HepG2 (cell line): ENCODE measurements at regions not wholly inside any gene's neighbourhood (a gene's known extent, or its start where the extent isn't known, plus 50 kb on each side); places are given as distances from the start of the nearest gene placed in this dataset.

Source experiments
- AFF4 ChIP-seq: sonication (generic); formaldehyde crosslinking; IDR thresholded peaks from 2 replicates; pipeline ENCODE4 v1.4.0; 2020; ENCODE audit warnings: missing genetic modification reagents
- CBX5 ChIP-seq: sonication (generic); formaldehyde crosslinking; IDR thresholded peaks from 2 replicates; pipeline ENCODE4 v1.4.0; 2020; ENCODE audit warnings: missing genetic modification reagents, borderline replicate concordance
- CHD2 ChIP-seq: IDR thresholded peaks from 2 replicates; pipeline ENCODE4 v1.6.1; 2011; ENCODE audit warnings: low read depth, low read length, improper control_type of control experiment
- CREB1 ChIP-seq, 2 experiments: fragments of 450-650 bp in 1 of 2; IDR thresholded peaks; 2 replicates each; pipeline ENCODE4 v1.6.1; 2016 to 2017; ENCODE audit warnings: control low read depth in 1 of 2, mild to moderate bottlenecking in 1 of 2, missing compliant biosample characterization in 1 of 2, missing genetic modification characterization in 1 of 2
- CTCF ChIP-seq: sonication (generic); formaldehyde crosslinking; IDR thresholded peaks from 2 replicates; pipeline ENCODE4 v1.5.0; 2020; ENCODE audit warnings: mild to moderate bottlenecking, missing genetic modification reagents, moderate library complexity
- IRX3 ChIP-seq: sonication (generic); formaldehyde crosslinking; IDR thresholded peaks from 2 replicates; pipeline ENCODE4 v1.8.1; 2023; ENCODE audit warnings: mild to moderate bottlenecking, low read depth, missing genetic modification reagents, borderline replicate concordance
- POLR2A ChIP-seq, 2 experiments: IDR thresholded peaks; 2 replicates each; pipeline ENCODE4 v1.6.1; 2011; ENCODE audit warnings: low read depth in 2 of 2, low read length in 2 of 2, mild to moderate bottlenecking in 1 of 2, moderate library complexity in 1 of 2; ENCODE audit not compliant: insufficient read depth in 1 of 2
- PREB ChIP-seq: sonication (generic); formaldehyde crosslinking; IDR thresholded peaks from 2 replicates; pipeline ENCODE4 v1.4.0; 2020; ENCODE audit warnings: missing genetic modification reagents
- RERE ChIP-seq: IDR thresholded peaks from 2 replicates; pipeline ENCODE4 v1.6.1; 2016; ENCODE audit warnings: low read depth, missing genetic modification reagents, missing compliant biosample characterization
- RXRA ChIP-seq: sonication (generic); formaldehyde crosslinking; IDR thresholded peaks from 2 replicates; pipeline ENCODE4 v1.5.1; 2020; ENCODE audit warnings: missing genetic modification reagents
- STAG1 ChIP-seq: sonication (generic); formaldehyde crosslinking; IDR thresholded peaks from 2 replicates; pipeline ENCODE4 v1.4.0; 2020; ENCODE audit warnings: missing genetic modification reagents
- TCF7L2 ChIP-seq: IDR thresholded peaks from 2 replicates; pipeline ENCODE4 v1.6.1; 2011; ENCODE audit warnings: mild to moderate bottlenecking, low read depth, low read length, moderate library complexity
- ZNF609 ChIP-seq: sonication (generic); formaldehyde crosslinking; IDR thresholded peaks from 2 replicates; pipeline ENCODE4 v1.4.0; 2020; ENCODE audit warnings: mild to moderate bottlenecking, missing genetic modification reagents, borderline replicate concordance

- no peak for TF ChIP-seq RXRA (CRISPR knock-in tag)
- no peak for TF ChIP-seq TCF7L2
- no peak for TF ChIP-seq RERE (CRISPR knock-in tag)
- TF ChIP-seq STAG1 (CRISPR knock-in tag): no peak
- TF ChIP-seq CHD2: no peak
- no peak for TF ChIP-seq CTCF (CRISPR knock-in tag)
- TF ChIP-seq POLR2A (IDR thresholded peaks at IDR 0.05; ENCODE audit: insufficient read depth in 1 of 2, low read depth in 2 of 2, low read length in 2 of 2): no peak
- no peak for TF ChIP-seq PREB (CRISPR knock-in tag)
- TF ChIP-seq ZNF609 (CRISPR knock-in tag): no peak
- no peak for TF ChIP-seq AFF4 (CRISPR knock-in tag)
- no peak for TF ChIP-seq CREB1 (IDR thresholded peaks at IDR 0.05)
- TF ChIP-seq CREB1 (CRISPR knock-in tag; IDR thresholded peaks at IDR 0.05): no peak
- TF ChIP-seq IRX3 (CRISPR knock-in tag): no peak
- TF ChIP-seq CBX5 (CRISPR knock-in tag): no peak
Measured at GRCh38 chr5:133902511-133903118, 65.8 kb downstream of the C5orf15 start.
